Transverse colon (tissue), 4 donors: ENCODE measurements at regions not wholly inside any gene's neighbourhood (a gene's known extent, or its start where the extent isn't known, plus 50 kb on each side); places are given as distances from the start of the nearest gene placed in this dataset.

ENCODE experiments used
- DNase-seq: peaks from one replicate; pipeline ENCODE4 v3.0.0-alpha.2; 2019
- H3K27ac ChIP-seq, 4 donors: fragments of 200-600 bp; sonication (generic); 2 replicates each; pipeline ENCODE4 v1.5.1; 2016 to 2018; ENCODE audit warnings: inconsistent platforms in 4 of 4
- H3K27me3 ChIP-seq: fragments of 200-600 bp; sonication (generic); 2 replicates; pipeline ENCODE4 v1.5.1; 2017; ENCODE audit warnings: inconsistent platforms
- H3K36me3 ChIP-seq, 4 donors: fragments of 200-600 bp; sonication (generic); 2 replicates each; pipeline ENCODE4 v1.5.1; 2017 to 2019; ENCODE audit warnings: inconsistent platforms in 4 of 4
- H3K4me1 ChIP-seq, 4 donors: fragments of 200-600 bp; sonication (generic); 2 replicates each; pipeline ENCODE4 v1.5.1; 2017 to 2020; ENCODE audit warnings: inconsistent platforms in 4 of 4
- H3K4me3 ChIP-seq, 4 donors: fragments of 200-600 bp; sonication (generic); 1 replicate in 1 of 4; 2 replicates in 3 of 4; pipeline versions ENCODE4 v1.5.1 to v1.6.1; 2017 to 2019; ENCODE audit warnings: inconsistent platforms in 4 of 4
- H3K9me3 ChIP-seq, 2 donors: fragments of 200-600 bp; sonication (generic); 2 replicates each; pipeline ENCODE4 v1.5.1; 2017 to 2019; ENCODE audit warnings: inconsistent platforms in 2 of 2
- CTCF ChIP-seq, 5 experiments: fragments of 200-600 bp in 3 of 5; fragments of 450-650 bp in 2 of 5; sonication (generic) in 3 of 5; IDR thresholded peaks; 1 replicate in 2 of 5; 2 replicates in 3 of 5; pipeline ENCODE4 v1.5.1; 2016 to 2017; ENCODE audit warnings: antibody characterized with exemption in 5 of 5, inconsistent platforms in 3 of 5, mild to moderate bottlenecking in 2 of 5, moderate library complexity in 1 of 5
- EP300 ChIP-seq: sonication (generic); formaldehyde crosslinking; IDR thresholded peaks from one replicate; pipeline ENCODE4 v1.6.1; 2017; ENCODE audit warnings: antibody characterized with exemption, low read depth
- POLR2A ChIP-seq: fragments of 450-650 bp; IDR thresholded peaks from one replicate; pipeline ENCODE4 v1.6.1; 2016; ENCODE audit warnings: antibody characterized with exemption, mild to moderate bottlenecking, moderate library complexity
- POLR2AphosphoS5 ChIP-seq, 3 donors: sonication (generic); formaldehyde crosslinking; IDR thresholded peaks; one replicate each; pipeline ENCODE4 v1.6.1; 2016; ENCODE audit warnings: antibody characterized with exemption in 3 of 3
- WGBS, 2 donors: methylation state at CpG; one replicate each; pipeline ENCODE4 v1.1.5; 2018; ENCODE audit warnings: low coverage in 1 of 2; 5-methylcytosine and 5-hydroxymethylcytosine counted together
- in situ Hi-C, 4 donors: fragments of 200-750 bp; cut with MboI; loops; one replicate each; pipeline versions ENCODE4 v1.15.0 to v1.15.1; 2017; ENCODE audit warnings: low sequenced_read_pairs in 3 of 4, low pct_ligation_motif_present in 1 of 4, low pct_unique_long_range_greater_than_20kb in 1 of 4
- intact Hi-C: fragments of 100-400 bp; cut with DNase I; formaldehyde crosslinking; loops from one replicate; pipeline ENCODE4 v1.15.1; 2023; ENCODE audit warnings: low total_unique reads

GRCh38 chr11:133713844-133714243 lies 131.5 kb downstream of the SPATA19 start:
- no peaks in the 10 kb centered on the region for H3K9me3 ChIP-seq
- intact Hi-C loops = loop anchor here (5.0 kb wide), 1 partner anchor 142 kb away; no protein-coding TSS in a partner anchor
- 88% methylated on average over 10 of the region's 10 CpGs; no CpG with 5 or more reads in 1 of the 2 donors for whole genome bisulfite sequencing, 2 donors

GRCh38 chr11:133713406-133713805 lies 131.9 kb downstream of the SPATA19 start:
- TF ChIP-seq CTCF (IDR thresholded peaks at IDR 0.05) (no peak), EP300 (no peak), POLR2A (no peak), POLR2AphosphoS5 (IDR thresholded peaks at IDR 0.05) (no peak)
- in situ Hi-C loops = no loop called here
- 89% methylated on average over 3 of the region's 3 CpGs; no CpG with 5 or more reads in 1 of the 2 donors for WGBS, 2 donors

More at GRCh38 chr11:133713844-133714243, 131.5 kb downstream of the SPATA19 start:
- Histone ChIP-seq H3K36me3 (no peaks in the 10 kb centered on the region), H3K27ac (no peak overlapping the region), H3K4me1 (no peaks in the 10 kb centered on the region), H3K27me3 (no peaks in the 10 kb centered on the region), H3K4me3 (no peak overlapping the region)
- no peak for DNase-seq
- in situ Hi-C loops = no loop called here
- TF ChIP-seq EP300 (no peak), POLR2A (no peak), POLR2AphosphoS5 (IDR thresholded peaks at IDR 0.05) (no peak), CTCF (IDR thresholded peaks at IDR 0.05) (no peak)

DNA sequence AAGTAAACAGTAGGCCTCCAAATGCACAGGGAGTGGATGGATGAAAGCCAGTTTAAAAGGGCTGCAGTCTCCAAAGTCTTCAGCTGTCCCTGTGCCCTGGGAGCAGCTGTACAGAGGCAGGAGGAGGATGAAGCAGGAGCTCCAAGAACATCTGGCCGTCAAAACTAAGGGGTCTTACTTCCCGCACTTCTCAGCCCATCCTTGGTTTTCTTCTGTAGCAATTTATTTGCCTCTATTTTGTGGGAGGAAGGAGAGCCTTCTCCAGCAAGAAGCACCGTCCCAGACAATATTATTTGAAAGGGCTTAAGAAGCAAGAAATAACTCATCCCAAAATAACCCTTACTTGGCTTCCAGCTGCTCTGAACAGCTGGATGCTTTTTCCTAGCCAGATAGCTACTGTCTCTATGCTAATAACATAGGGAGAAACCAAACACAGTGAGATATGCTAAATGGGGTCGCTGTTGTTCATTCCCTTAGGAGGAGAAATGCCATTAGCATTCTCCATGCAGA lies 133.2 kb downstream of the SPATA19 start:
- intact Hi-C loops = loop anchor here (5.0 kb wide), 1 partner anchor 140 kb away; no protein-coding TSS in a partner anchor
- Histone ChIP-seq H3K27me3 (no peaks in the 10 kb centered on the region), H3K27ac (peak overlapping the region in 1 of 4 donors; percentile 6), H3K36me3 (no peaks in the 10 kb centered on the region), H3K4me3 (no peak overlapping the region), H3K4me1 (no peaks in the 10 kb centered on the region), H3K9me3 (no peaks in the 10 kb centered on the region)
- TF ChIP-seq EP300 (no peak), POLR2A (no peak), POLR2AphosphoS5 (IDR thresholded peaks at IDR 0.05) (no peak), CTCF (IDR thresholded peaks at IDR 0.05) (no peak)
- no peak for DNase-seq
- 19 to 22% methylated on average over 4 of the region's 4 CpGs for WGBS, 2 donors
- in situ Hi-C loops = no loop called here

More at GRCh38 chr11:133713406-133713805, 131.9 kb downstream of the SPATA19 start:
- DNase-seq = no peak
- intact Hi-C loops = loop anchor here (5.0 kb wide), 1 partner anchor 141 kb away; no protein-coding TSS in a partner anchor
- Histone ChIP-seq H3K36me3 (no peaks in the 10 kb centered on the region), H3K27me3 (no peaks in the 10 kb centered on the region), H3K9me3 (no peaks in the 10 kb centered on the region), H3K27ac (no peak overlapping the region), H3K4me3 (no peak overlapping the region), H3K4me1 (no peaks in the 10 kb centered on the region)

- Histone ChIP-seq H3K4me1 (no peaks in the 10 kb centered on the region), H3K36me3 (no peaks in the 10 kb centered on the region), H3K27ac (peak overlapping the region in 1 of 4 donors; percentile 6), H3K4me3 (no peak overlapping the region), H3K27me3 (no peaks in the 10 kb centered on the region), H3K9me3 (no peaks in the 10 kb centered on the region)
- WGBS, 2 donors = 37 to 49% methylated on average over 4 of the region's 4 CpGs
- intact Hi-C loops = loop anchor here (5.0 kb wide), 1 partner anchor 139 kb away; no protein-coding TSS in a partner anchor
- TF ChIP-seq CTCF (IDR thresholded peaks at IDR 0.05) = no peak
- no peak for TF ChIP-seq POLR2AphosphoS5 (IDR thresholded peaks at IDR 0.05)
- no peak for TF ChIP-seq POLR2A
- no peak for TF ChIP-seq EP300
- no peak for DNase-seq
- in situ Hi-C loops = no loop called here
These were observed 133.8 kb downstream of the SPATA19 start for GRCh38 chr11:133711545-133711944.
